ENCODE measurements at regions not wholly inside any gene's neighbourhood (a gene's known extent, or its start where the extent isn't known, plus 50 kb on each side); places are given as distances from the start of the nearest gene placed in this dataset.
"Not testable (repeated sequence)": the region's sequence is repeated elsewhere in the genome, so short reads cannot be mapped to it uniquely, and the experiment has no call there.

DNA sequence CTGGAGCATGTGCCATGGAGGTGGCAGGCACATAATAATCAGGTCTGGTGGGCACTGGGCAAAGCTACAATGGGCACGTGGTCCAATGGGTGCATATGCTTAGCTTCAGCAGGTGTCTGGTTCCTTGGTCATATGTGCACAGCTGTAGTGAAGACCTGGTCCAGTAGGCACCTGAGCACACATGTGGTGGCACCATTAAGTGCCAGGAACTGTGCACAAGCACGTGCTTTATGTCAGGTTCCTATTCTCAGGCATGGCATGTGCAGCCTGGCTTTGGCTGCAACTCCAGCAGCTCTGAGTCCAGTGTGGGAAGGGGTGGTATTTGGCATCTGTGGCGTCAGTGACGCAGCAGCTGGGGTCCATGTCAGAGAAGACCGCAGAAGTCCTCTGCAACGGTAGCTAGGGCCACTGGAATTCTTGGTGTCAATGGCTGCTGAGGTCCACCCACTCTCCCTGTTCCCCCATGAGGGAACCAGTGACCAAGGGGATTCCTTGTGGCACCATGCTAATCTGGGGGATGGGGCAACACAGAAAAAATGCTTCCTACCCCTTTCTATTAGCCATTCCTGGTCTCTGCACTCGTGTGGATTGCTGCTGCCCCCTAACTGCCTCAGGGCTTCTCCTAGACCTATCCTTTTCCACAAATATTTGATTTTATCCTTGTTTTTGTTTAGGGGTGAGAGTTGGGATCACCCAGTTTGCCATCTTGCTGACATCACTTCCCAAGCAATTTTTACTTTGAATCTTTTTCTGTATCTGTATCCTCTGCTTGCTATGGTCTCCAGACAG, 262.9 kb upstream of the MAP2 start:
- intact Hi-C loops (cut with DNase I), result no loop called here
- Histone ChIP-seq H3K4me1 (no peaks in the 10 kb centered on the region), H3K36me3 (no peaks in the 10 kb centered on the region), H3K27ac (no peak overlapping the region), H3K9me3 (no peaks in the 10 kb centered on the region), H3K4me3 (no peak overlapping the region), H3K27me3 (ENCODE audit: low read depth) (no peaks in the 10 kb centered on the region)
- DNase-seq (no peak), ATAC-seq (no peak)
- TF ChIP-seq, protein P1, sequence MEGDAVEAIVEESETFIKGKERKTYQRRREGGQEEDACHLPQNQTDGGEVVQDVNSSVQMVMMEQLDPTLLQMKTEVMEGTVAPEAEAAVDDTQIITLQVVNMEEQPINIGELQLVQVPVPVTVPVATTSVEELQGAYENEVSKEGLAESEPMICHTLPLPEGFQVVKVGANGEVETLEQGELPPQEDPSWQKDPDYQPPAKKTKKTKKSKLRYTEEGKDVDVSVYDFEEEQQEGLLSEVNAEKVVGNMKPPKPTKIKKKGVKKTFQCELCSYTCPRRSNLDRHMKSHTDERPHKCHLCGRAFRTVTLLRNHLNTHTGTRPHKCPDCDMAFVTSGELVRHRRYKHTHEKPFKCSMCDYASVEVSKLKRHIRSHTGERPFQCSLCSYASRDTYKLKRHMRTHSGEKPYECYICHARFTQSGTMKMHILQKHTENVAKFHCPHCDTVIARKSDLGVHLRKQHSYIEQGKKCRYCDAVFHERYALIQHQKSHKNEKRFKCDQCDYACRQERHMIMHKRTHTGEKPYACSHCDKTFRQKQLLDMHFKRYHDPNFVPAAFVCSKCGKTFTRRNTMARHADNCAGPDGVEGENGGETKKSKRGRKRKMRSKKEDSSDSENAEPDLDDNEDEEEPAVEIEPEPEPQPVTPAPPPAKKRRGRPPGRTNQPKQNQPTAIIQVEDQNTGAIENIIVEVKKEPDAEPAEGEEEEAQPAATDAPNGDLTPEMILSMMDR (IDR thresholded peaks at IDR 0.05), result no peak

DNA sequence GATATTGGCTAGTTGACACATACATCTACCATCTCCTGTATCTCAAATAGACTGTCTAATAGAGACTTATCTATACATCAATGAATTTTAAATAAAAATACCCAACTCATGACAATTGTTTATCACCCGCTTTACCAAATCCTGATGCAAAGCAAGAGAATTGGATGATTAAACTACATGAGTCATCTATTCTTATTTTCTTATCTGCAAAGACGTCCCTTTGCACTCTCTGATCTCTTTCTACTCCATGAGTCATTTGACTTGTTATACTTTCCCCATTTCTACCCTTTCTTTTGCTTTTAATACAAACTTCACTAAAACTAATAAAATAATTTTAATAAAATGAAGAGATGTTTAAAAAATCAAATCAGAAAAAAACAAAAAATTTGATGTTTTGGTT, 261.7 kb upstream of the MAP2 start:
- no peak for ATAC-seq
- Histone ChIP-seq H3K9me3 (no peaks in the 10 kb centered on the region), H3K4me1 (no peaks in the 10 kb centered on the region), H3K27ac (no peak overlapping the region), H3K36me3 (no peaks in the 10 kb centered on the region), H3K4me3 (no peak overlapping the region), H3K27me3 (ENCODE audit: low read depth) (no peaks in the 10 kb centered on the region)
- intact Hi-C loops (cut with DNase I), result no loop called here
- TF ChIP-seq, protein P1 (IDR thresholded peaks at IDR 0.05), result no peak
- no peak for DNase-seq

DNA sequence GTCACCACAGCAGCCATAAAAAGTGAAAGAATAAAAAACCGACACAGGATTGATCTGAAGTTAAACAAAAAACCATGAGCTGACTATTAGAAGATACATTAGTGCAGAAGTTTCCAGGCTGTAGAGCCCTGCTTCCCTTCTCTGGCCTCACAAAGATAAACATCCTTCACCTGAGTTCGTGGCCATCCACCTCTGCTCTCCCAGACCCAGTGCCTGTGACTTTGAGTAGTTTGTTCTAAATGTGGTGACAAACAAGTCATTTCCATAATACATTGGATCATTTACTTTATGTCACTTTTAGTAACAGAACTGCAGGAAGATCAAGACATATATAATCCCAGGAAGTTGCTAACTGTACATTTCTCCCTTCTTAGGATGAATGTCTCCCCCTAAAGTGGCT, 241.9 kb upstream of the MAP2 start:
- Histone ChIP-seq H3K27me3 (ENCODE audit: low read depth) (no peaks in the 10 kb centered on the region), H3K9me3 (no peaks in the 10 kb centered on the region), H3K4me1 (no peaks in the 10 kb centered on the region), H3K27ac (no peak overlapping the region), H3K4me3 (no peak overlapping the region), H3K36me3 (no peaks in the 10 kb centered on the region)
- intact Hi-C loops (cut with DNase I), result no loop called here
- DNase-seq (no peak), ATAC-seq (no peak)
- TF ChIP-seq, protein P1 (IDR thresholded peaks at IDR 0.05), result no peak

GRCh38 chr2:209186886-209187285, 237.0 kb upstream of the MAP2 start:
- DNase-seq; H3K4me1 ChIP-seq; H3K27me3 ChIP-seq (ENCODE audit: low read depth); ATAC-seq; intact Hi-C loops (cut with DNase I); H3K4me3 ChIP-seq; H3K9me3 ChIP-seq; H3K27ac ChIP-seq; H3K36me3 ChIP-seq: not testable (repeated sequence)

GRCh38 chr2:209189893-209190292, 234.0 kb upstream of the MAP2 start:
- Histone ChIP-seq H3K9me3 (no peaks in the 10 kb centered on the region), H3K36me3 (no peaks in the 10 kb centered on the region), H3K27ac (no peak overlapping the region), H3K4me1 (no peaks in the 10 kb centered on the region), H3K27me3 (ENCODE audit: low read depth) (no peaks in the 10 kb centered on the region), H3K4me3 (no peak overlapping the region)
- TF ChIP-seq, protein P1 (IDR thresholded peaks at IDR 0.05), result no peak
- DNase-seq (no peak), ATAC-seq (no peak)
- intact Hi-C loops (cut with DNase I), result no loop called here

DNA sequence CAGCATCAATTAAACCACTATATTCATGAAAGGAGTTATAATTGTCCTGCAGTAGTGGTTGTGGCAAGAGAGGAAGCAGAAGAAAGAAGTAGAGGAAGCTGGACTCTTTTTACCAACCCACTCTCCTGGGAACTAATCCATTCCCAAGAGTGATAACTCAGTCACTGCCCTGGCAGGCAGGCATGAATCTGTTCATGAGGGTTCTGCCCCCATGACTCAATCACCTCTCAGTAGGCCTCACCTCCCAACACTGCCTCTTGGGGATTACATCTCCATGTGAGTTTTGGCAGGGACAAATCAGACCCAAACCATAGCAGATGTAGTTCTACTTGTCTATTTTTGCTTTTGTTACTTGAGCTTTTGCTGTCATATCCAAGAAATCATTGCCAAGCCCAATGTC, 232.7 kb upstream of the MAP2 start:
- Histone ChIP-seq H3K9me3 (no peaks in the 10 kb centered on the region), H3K27me3 (ENCODE audit: low read depth) (no peaks in the 10 kb centered on the region), H3K4me1 (no peaks in the 10 kb centered on the region), H3K4me3 (no peak overlapping the region), H3K27ac (no peak overlapping the region), H3K36me3 (no peaks in the 10 kb centered on the region)
- intact Hi-C loops (cut with DNase I), result no loop called here
- TF ChIP-seq, protein P1 (IDR thresholded peaks at IDR 0.05), result no peak
- ATAC-seq (no peak), DNase-seq (no peak)
